HG03354 (cell line): ENCODE measurements at regions not wholly inside any gene's neighbourhood (a gene's known extent, or its start where the extent isn't known, plus 50 kb on each side); places are given as distances from the start of the nearest gene placed in this dataset.

Experiments used
- ATAC-seq: cut with Tn5 transposase; IDR thresholded peaks from one replicate; pipeline ENCODE4 v1.9.1; 2021; ENCODE audit warnings: mild to moderate bottlenecking; ENCODE audit not compliant: unreplicated experiment, poor library complexity, severe bottlenecking

DNA sequence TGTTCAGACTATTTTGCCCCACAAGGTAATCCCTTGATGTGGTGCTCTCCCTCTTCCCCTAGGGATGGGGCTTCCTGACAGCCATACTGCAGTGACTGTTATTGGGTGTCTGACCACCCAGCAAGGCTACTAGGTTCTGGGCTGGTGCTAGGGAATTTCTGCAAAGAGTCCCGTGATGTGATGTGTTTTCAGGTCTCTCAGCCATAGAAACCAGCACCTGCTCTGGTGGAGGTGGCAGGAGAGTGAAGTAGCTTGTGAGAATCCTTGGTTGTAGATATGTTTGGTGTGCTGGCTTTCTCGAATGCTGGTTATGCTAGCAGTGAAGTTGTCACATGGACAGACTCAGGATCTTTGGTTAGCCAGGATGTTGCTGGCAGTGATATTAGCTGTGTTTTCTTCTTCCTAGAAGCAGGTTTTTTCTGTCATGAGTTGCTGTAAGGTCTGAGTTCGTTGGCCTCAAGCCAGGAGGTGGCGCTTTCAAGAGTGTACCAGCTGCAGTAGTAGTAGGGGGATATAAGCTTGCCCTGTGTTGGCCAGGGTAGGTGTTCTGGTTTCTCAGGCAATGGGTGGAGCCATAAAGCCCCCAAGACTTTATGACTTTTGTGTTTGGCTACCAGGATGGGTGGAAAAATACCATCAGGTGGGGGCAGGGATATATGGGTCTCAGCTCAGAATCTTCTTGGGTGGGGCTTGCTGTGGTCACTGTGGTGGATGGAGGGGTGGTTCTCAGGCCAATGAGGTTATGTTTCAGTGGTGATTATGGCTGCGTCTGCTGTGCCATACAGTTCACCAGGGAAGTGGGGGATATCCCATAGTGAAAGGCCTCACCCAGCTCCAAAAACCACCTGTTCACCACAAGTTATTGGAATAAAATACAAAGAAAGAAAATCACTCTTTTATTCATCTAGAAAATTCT lies 1112.3 kb downstream of the KCNT2 start:
- ATAC-seq = no peak

DNA sequence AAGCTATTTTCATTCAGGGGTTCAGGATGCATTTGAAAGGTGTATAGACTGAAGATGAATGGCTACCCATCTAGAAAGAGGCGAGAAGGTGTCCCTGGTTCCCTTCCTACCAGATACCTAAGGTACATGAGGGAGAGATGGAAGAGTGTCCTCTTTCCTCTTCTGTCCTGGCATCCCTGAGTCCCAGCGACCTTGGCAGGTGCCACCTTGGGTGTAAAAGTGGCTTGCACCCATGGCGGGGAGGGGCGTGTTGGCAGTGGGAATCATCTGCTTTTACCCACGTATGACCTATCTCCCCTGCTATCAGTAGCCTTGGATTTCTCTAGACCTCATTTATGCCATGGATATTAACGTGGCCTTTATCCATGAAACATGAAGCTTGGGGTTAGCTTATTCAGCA lies 1126.1 kb downstream of the KCNT2 start:
- no peak for ATAC-seq

DNA sequence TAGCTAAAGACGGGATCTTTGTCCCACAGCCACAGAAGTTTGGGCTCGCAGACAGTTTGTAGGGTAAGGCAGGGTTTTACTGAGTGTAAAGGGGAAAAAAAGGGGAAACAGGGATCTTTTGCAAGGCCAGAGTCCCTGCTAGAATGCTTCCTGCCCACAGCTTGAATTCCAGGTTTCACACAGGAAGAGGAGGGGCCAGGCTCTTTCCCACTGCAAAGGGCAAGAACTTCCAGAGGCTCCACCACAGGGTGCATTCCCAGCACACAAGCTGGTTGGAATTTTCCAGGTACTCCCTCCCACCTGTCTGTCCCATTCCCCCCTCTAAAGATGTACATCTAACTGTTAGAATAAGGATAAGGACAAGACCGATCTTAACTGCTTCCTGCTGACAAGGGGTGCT lies 1126.9 kb downstream of the KCNT2 start:
- ATAC-seq = no peak

DNA sequence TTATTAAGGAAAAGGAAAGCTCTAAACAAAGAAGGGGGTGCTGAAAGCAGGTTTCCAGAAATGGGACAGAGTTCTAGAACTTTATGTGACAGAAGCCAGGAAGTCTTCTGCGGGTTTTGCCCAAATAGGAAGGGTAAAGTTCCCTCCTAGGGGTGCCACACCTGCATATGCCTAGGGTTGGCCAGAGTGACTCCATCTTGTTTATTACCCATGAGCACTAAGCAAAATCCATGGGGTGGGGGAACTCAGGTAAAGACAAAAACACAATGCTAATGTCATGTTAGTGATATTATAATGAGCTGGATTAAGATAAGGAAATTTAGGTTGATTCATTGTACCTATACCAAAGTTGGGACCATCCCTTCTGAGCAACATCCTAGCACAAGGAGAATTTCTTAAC lies 1132.7 kb downstream of the KCNT2 start:
- ATAC-seq = no peak

DNA sequence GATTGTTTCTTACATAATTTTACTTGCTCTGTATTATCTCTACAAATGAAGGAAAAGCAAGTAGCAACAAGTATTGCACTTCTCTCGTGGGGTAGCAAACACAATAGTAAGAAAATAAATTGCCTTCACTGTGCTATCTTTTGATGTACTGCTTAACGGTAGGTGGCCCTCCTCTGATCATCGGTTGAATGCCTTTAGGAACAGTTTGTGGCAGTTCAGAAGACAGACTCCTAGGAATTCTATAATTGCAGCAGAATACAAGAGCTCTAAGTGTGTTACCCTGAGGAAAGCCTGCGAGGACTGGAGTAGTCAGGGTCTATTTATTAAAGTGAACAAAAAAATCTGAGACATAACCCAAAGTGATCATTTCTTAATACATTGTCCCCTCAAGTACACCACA lies 1135.9 kb downstream of the KCNT2 start:
- ATAC-seq = no peak

DNA sequence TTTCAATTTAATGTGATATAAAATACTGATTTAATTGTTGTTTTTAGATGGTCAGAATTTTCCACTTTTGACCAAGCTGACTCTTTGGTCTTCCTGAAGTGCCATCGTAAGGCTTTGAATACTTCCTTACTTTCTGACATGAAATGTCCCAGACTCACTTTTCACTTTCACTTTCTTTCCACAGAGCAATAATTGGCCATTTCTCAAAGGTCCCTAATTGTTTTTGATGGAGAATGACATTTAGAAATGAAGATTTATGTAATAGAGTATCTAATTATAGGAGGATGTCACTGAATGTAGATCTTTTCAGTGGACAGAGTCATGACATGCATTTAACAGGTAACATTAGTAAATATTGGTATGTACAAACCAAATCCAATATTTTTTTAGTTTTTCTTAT lies 1141.6 kb downstream of the KCNT2 start:
- no peak for ATAC-seq

DNA sequence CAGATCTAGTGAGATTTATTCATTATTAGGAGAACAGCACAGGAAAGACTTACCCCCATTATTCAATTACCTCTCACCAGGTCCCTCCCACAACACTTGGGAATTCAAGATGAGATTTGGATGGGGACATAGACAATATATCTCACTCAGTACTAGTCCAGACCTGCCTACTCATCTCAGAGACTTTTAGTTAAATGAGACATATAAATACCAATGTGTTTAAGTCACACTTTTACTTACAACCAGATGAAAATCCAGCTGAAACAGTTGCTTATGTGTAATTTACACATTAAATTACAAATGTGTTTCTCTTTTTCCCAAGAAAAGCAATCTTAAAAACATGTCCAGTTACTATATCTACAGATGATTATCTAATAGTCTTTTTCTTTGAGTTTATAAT lies 1145.6 kb downstream of the KCNT2 start:
- ATAC-seq = no peak

DNA sequence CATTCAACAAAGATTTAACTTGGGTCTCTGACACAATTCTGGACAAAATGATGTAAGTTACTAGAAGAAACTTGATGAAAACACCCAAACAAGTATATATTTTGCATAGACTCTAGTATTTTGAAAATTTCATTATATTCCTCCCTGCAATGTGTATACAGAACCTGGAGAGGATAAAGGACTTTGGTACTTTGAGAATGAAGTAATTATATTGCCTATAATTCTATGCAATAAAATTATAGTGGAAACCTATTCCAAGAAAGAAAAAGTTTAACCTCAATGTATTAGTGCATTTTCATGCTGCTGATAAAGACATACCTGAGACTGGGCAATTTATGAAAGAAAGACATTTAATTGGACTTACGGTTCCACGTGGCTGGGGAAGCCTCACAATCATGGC lies 1146.1 kb downstream of the KCNT2 start:
- no peak for ATAC-seq

DNA sequence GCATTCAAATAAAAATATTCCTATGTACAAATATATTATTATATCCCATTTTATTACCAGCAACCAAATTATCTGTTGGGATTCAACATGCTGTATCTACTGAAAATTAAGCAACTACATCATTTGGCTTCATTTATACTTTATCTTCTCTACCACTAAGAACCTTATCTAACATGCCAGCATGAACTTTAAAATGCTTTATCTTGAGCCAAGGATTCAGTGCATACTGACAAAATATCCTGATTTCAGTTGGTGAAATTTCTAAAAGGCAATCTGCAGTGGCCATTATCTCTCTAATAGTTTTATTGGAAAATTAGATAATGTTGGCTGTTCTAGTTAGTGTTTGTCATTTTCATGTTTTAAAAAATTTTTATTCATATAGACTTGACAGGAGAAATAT lies 1149.9 kb downstream of the KCNT2 start:
- ATAC-seq = no peak

DNA sequence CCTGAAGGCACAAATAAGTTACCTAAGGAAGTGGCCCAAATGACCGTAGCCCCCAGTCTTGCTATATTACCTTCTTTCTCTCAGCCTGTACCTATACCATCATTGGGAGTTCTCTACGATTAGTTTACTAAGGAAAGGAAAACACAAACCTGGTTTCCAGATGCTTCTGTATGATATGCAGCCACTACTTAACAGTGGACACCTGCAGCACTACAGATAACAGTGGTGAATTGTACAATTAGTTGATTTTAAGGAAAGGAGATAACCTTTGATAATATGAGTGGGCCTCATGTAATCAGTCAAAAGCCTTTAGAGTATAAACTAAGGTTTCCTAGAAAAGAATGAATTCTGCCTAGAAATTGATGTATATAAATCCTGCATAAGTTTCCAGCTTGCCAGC lies 1157.4 kb downstream of the KCNT2 start:
- ATAC-seq = no peak

DNA sequence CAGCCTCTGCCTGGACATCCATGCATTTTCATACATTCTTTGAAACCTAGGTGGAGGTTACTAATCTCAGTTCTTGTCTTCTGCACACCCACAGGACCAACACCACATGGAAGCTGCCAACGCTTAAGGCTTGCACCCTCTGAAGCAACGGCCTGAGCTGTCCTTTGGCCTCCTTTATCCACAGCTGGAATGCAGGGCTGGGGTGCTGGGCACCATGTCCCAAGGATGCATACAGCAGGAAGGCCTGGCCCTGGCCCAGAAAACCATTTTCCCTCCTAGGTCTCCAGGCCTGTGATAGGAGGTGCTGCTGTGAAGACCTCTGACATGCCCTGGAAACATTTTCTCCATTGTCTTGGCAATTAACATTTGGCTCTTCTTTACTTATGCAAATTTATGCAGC lies 1168.6 kb downstream of the KCNT2 start:
- ATAC-seq = no peak

DNA sequence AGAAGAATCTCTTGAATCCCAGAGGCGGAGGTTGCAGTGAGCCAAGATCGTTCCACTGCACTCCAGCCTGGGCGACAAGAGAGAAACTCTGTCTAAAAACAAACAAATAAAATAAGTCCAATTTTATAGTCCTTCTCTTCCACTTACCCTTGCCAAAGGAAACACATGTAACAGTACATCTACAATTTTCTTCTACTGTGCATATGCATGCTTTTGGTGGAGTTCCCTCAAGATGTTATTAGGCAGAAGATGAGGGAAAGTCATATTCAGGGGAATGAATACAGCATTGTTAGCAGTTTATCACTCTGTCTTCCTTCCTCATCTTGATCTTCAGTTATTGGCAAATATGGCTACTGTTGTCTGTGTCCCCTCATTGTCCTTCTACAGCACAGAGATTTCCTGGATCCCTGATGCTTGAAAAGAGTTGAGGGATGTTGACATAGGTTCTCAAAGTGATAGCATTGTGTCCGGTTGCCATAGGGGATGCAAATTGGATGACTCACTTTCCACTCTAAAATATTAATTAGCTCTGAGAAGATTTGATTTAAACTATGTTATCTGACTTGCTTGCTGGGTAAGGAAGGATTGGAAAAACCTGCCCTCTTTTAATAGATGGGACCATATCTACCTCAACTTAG lies 1173.6 kb downstream of the KCNT2 start:
- no peak for ATAC-seq

DNA sequence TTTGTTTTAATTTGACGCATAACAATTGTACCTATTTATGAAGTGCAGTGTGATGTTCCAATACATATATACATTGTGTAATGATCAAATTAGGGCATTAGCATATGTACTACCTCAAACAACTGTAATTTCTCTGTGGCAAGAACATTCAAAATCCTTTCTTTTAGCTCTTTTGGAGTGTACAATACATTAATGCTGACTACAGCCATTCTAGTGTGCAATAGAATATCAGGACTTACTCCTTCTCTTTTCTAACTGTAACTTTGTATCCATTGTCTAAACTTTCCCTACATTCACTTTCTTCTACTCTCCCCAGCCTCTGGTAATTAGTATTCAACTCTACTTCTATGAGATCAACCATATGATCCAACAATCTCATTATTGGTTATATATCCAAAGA lies 1177.4 kb downstream of the KCNT2 start:
- no peak for ATAC-seq

DNA sequence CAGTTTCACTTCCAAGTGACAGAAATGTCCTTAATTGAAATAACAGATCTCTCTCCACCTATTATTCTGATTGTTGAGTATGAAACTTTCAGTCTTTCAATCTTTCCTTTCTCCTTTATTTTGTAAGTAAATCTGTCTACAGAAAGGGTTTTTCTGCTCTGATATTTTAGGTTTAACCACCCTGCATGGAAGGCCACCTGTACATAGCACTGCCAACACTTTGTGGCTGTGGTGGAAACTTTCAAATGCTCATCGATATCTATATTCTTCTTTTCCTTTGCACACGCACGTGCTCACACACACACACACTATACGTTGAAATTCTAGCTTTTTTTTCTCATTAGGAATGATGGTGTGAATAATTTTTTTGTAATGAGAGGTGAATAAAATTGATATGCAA lies 1179.3 kb downstream of the KCNT2 start:
- no peak for ATAC-seq

DNA sequence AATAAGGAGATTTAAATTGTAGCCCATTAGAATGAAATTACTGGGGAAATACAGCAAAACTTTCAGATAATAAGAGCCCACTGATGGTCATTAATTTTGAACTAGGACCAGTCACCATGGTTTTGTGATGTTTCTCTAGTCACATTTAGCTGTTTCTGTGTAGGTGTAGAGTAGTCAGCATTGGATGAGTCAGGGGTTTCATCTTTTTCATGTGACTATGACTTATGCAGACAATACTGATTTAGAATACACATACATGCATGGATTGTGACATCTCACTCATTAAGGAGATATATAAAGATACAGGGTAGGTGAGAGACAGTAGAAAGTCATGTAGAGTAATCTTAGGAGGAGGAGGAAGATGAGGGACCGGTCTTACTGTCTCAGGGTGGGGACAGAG lies 1192.7 kb downstream of the KCNT2 start:
- ATAC-seq = no peak

DNA sequence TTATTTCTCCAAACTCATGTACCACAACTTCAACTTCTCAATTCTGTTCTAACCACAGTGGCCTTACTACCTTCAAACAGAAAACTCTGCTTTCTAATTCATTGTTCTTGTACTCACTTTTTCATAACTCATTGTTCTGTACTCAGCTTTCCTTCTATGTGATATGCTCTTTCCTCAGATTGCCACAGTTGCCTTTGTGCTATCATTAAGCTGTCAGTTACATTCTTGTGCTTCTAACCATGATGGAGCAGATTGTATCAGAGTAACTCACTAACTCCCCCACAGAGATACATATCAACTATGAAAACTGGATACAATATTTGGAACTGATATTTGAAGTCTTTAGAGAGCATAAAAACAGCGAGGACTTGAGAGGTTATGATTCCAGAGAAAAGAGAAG lies 1213.7 kb downstream of the KCNT2 start:
- no peak for ATAC-seq

DNA sequence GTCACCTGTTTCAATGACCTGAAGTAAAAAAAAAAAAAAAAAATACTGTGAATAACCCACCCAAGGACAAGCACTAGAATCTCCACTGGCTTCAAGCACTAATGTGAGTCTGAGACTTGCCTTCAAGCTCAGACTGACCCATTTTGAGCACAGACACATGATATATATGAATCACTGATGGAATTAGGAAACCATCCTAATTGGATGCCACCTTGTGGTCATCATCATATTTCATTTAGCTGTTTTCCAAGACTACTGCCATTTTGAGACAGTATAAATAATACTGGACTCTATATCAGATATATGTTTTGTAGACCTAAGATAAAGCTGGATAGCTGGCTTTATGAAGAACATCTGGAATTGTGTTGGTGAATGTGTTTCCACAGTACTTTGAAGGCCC lies 1232.0 kb downstream of the KCNT2 start:
- ATAC-seq = peak; percentile 66

DNA sequence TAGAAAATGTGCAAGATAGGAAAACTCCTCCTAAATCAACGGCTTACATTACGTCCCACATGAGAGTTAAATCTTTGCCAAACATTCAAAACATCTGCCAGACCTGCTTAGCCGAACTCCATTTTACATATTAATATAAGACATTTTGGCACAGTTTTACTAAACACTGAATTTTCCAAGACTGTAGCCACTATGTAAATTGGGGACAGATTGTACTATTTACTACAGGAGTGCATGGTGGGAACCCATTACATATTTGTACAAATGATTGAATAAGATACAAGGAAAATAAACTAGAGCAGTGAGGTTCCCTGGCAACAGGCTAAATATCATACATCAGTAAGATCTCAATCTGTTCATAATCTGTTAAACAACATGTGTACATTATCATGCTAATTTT lies 1234.4 kb downstream of the KCNT2 start:
- no peak for ATAC-seq

DNA sequence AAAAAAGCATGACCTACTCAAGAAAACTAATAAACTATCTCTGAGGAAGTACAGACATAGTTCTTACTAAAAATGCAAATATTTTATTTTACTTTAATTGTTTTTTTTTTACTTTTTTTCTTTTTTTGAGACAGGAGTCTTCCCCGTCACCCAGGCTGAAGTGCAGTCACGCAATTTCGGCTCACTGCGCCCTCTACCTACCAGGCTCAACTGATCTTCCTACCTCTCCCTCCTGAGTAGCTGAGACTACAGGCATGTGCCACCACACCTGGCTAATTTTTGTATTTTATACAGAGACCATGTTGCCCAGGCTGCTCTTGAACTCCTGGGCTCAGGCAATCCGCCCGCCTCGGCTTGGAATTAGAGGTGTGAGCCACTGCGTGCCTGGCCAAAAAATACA lies 1263.1 kb downstream of the KCNT2 start:
- ATAC-seq = no peak

DNA sequence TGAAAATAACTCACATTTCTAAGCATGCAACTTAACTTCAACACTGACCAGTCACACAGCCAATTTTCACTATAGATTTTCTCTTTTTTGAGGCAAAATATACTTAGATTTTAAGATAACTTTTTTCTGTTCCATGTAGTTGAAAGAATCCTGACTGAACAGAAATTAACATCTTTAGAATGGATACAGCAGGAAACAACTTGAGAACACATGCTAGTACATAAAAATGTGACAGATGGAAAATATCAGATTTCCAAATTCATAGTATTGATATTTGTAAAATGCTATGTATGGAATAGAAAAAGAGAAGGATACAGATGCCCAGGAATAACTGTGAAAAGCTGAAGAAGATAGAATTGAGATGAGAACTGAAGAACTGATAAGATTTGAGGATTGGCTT lies 1270.6 kb downstream of the KCNT2 start:
- ATAC-seq = no peak

DNA sequence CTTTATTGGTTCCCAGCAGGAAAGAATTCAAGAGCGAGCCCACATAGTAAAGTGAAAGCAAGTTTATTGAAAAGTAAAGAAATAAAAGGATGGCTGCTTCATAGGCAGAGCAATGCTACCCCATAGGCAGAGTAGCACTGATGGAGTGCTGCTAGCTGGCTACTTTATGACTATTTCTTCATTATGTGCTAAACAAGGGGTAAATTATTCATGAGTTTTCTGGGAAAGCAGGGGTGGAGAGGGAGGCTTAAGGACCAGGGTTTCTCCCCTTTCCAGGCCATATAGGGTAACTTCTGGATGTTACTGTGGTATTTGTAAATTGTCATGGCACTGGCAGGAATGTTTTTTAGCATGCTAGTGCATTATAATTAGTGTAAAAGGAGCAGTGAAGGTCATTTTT lies 1271.4 kb downstream of the KCNT2 start:
- no peak for ATAC-seq
